Brain microvascular endothelial cell (primary cell): ENCODE measurements at regions not wholly inside any gene's neighbourhood (a gene's known extent, or its start where the extent isn't known, plus 50 kb on each side); places are given as distances from the start of the nearest gene placed in this dataset.

Source experiments
- DNase-seq: peaks from one replicate; pipeline ENCODE4 v3.0.0-alpha.2; 2020
- H3K27ac ChIP-seq: fragments of 250-450 bp; sonication (Bioruptor Pico); 2 replicates; pipeline ENCODE4 v1.5.1; 2020; ENCODE audit warnings: mild to moderate bottlenecking, moderate library complexity
- H3K27me3 ChIP-seq: fragments of 250-450 bp; sonication (Bioruptor Pico); replicated peaks from 2 replicates; pipeline ENCODE4 v1.5.1; 2020; ENCODE audit warnings: mild to moderate bottlenecking
- H3K36me3 ChIP-seq: fragments of 250-450 bp; sonication (Bioruptor Pico); replicated peaks from 2 replicates; pipeline ENCODE4 v1.5.1; 2020; ENCODE audit warnings: mild to moderate bottlenecking
- H3K4me3 ChIP-seq: 2 replicates; pipeline ENCODE4 v1.5.1; 2011; ENCODE audit warnings: low read depth, mild to moderate bottlenecking, control low read depth, low read length, moderate library complexity
- in situ Hi-C: cut with HindIII; loops from 2 replicates; pipeline ENCODE4 v1.10.0; 2017; ENCODE audit warnings: low sequenced_read_pairs, low pct_ligation_motif_present
- TF ChIP-seq, protein P1 (sequence below): IDR thresholded peaks from 2 replicates; pipeline ENCODE4 v1.5.1; 2011; ENCODE audit warnings: low read depth, mild to moderate bottlenecking, moderate library complexity, low read length, control low read depth, inconsistent platforms; ENCODE audit errors: missing control alignments

DNA sequence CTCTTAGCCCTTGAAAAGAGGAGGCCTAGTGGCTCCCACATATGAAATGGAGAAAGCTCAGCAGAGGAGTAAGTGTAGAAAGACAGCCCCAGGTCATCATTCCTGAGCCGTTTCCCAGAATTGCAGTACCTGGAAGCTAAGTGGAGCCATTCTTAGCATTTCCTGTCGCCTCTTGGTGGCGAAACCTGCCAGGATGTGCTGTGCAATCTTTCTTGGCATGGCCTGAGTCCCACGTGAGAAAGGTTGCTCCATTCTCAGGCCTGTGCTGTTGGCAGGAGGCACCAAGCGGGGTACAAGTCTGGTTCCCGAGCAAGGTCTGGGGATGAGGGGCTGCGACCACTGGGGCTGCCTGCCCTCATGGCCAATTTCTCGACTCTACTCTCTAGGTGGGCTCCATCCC, 207.2 kb upstream of the TPM1 start:
- in situ Hi-C loops, result no loop called here
- TF ChIP-seq, protein P1, sequence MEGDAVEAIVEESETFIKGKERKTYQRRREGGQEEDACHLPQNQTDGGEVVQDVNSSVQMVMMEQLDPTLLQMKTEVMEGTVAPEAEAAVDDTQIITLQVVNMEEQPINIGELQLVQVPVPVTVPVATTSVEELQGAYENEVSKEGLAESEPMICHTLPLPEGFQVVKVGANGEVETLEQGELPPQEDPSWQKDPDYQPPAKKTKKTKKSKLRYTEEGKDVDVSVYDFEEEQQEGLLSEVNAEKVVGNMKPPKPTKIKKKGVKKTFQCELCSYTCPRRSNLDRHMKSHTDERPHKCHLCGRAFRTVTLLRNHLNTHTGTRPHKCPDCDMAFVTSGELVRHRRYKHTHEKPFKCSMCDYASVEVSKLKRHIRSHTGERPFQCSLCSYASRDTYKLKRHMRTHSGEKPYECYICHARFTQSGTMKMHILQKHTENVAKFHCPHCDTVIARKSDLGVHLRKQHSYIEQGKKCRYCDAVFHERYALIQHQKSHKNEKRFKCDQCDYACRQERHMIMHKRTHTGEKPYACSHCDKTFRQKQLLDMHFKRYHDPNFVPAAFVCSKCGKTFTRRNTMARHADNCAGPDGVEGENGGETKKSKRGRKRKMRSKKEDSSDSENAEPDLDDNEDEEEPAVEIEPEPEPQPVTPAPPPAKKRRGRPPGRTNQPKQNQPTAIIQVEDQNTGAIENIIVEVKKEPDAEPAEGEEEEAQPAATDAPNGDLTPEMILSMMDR, result no peak

DNA sequence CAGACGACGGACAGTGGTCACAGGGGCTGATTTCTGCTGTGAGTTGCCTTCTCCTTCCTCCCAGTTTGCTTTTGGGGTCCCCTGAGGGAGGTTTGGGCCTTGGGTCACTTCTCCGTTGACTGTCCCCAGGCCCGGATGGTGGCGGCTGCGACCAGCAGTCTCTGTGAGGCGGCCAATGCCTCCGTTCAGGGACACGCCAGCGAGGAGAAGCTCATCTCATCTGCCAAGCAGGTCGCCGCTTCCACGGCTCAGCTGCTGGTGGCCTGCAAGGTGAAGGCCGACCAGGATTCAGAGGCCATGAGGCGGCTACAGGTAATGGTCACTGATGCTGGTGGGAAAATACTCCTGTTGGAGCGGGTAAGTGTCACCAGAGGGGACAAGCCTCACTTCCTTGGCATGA, 206.8 kb upstream of the TPM1 start:
- no peaks in the 10 kb centered on the region for H3K36me3 ChIP-seq
- H3K27me3 ChIP-seq, result no peaks in the 10 kb centered on the region
- TF ChIP-seq, protein P1, result no peak
- DNase-seq, result no peak
- H3K4me3 ChIP-seq, result no peak overlapping the region
- in situ Hi-C loops, result no loop called here
- H3K27ac ChIP-seq, result no peak overlapping the region

More for the DNA sequence above, 207.2 kb upstream of the TPM1 start:
- H3K27ac ChIP-seq, result no peak overlapping the region
- H3K27me3 ChIP-seq, result no peaks in the 10 kb centered on the region
- no peaks in the 10 kb centered on the region for H3K36me3 ChIP-seq
- no peak for DNase-seq
- no peak overlapping the region for H3K4me3 ChIP-seq

DNA sequence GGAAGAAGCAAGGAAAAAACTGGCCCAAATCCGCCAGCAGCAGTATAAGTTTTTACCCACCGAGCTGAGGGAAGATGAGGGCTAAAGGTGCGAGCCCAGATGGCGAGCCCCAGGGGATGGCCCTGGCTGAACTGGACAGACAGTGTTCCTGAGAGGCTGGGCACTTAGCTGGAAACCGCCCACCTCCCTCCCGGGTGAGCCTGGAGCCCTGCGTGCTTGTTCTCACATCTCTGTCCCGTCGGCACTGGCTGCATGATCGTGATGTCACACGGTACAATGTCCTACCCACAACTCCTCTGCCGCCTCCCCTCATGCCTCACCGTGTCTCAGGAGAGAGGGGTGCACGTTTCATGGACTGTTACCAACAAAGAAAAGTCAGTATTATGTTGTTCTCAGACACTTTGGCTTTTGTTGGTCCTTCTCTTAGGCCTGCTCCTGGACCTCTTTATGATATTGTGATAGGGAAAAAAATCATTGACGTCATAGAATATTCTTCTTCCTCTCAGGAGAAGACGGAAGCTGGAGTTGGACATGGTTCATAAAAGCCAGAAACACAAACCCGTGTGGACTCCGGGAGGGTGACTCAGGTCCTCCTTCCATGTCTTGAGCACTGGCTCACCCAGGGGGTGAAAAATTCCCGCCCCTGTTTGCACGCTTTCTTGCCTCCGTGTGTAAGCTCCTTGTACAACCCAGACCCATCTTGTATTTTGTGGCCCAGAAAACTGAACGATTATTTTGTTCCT, 201.8 kb upstream of the TPM1 start:
- Histone ChIP-seq H3K27me3 (no peaks in the 10 kb centered on the region), H3K4me3 (no peak overlapping the region), H3K36me3 (no peaks in the 10 kb centered on the region), H3K27ac (no peak overlapping the region)
- TF ChIP-seq, protein P1, result no peak
- DNase-seq, result no peak
- in situ Hi-C loops, result no loop called here

DNA sequence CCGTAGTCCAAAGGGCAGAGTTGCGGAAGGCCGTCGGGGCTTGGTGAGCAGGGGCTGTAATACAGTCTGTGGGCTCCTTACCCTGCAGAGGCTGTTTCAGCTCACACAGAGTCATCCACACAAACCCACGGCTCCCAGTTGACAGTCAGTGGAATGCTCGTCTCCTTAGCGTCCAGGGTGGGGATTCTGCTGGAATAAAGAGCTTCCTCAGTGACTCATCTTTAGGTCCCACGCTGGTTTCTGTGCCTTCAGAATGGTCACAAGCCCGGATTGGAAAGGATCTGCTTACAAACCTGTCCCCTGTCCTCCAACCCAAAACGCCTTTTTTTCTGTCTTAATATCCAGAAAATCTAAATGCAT, 201.3 kb upstream of the TPM1 start:
- H3K36me3 ChIP-seq, result no peaks in the 10 kb centered on the region
- in situ Hi-C loops, result no loop called here
- TF ChIP-seq, protein P1, result no peak
- H3K27ac ChIP-seq, result no peak overlapping the region
- H3K4me3 ChIP-seq, result no peak overlapping the region
- H3K27me3 ChIP-seq, result no peaks in the 10 kb centered on the region
- no peak for DNase-seq

DNA sequence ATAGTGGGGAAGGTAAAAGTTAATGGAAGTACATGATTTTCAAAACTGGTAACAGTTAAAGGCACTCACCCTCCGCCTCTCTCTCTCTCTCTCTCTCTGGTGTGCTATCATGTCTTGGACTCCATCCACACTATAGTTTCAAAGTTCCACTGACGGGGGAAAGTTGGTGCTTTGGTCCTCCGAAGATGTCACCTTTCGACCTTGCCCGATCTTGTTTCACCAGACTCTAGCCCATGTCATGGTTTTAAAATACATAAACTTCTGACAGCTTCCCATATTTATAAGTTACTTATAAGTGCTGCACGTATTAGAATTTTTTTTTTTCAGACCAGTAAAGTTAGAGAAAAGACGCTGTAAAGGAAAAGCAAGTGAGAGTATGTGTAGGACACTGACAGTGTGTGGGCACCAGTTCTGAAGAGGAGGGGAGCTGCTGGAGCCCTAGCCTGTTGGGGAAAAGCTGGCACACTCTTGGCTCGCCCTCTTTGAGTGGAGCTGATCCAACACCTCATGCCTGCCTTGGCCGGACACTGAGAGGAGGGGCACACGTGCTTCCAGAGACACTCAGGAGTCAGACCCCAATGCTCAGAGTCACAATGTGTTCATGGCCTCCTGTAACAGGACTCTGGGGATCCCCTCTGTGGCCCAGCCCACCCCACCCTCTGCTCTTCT, 200.5 kb upstream of the TPM1 start:
- in situ Hi-C loops, result no loop called here
- TF ChIP-seq, protein P1, result no peak

More for the DNA sequence above, 200.5 kb upstream of the TPM1 start:
- no peaks in the 10 kb centered on the region for H3K27me3 ChIP-seq
- no peaks in the 10 kb centered on the region for H3K36me3 ChIP-seq
- no peak overlapping the region for H3K4me3 ChIP-seq
- H3K27ac ChIP-seq, result no peak overlapping the region
- no peak for DNase-seq
